GM12878 (cell line): ENCODE measurements at regions not wholly inside any gene's neighbourhood (a gene's known extent, or its start where the extent isn't known, plus 50 kb on each side); places are given as distances from the start of the nearest gene placed in this dataset.

Experiments
- ATAC-seq: fragments of 200-7000 bp; cut with Tn5 transposase; 3 replicates; pipeline ENCODE4 v1.9.1; 2020; ENCODE audit warnings: mild to moderate bottlenecking, moderate library complexity
- BruUV-seq: library from RNA; stranded (reverse); fragments of 400-500 nt; replicated peaks from 2 replicates; lab custom pipeline; 2021; lab: Mats Ljungman, UMichigan
- CTCF ChIA-PET: fragments of 300-600 bp; sonication (Branson Sonifier 250); formaldehyde crosslinking; extraction: SDS; loops from one replicate; lab custom pipeline; 2021; ENCODE audit warnings: inconsistent platforms; lab: Yijun Ruan, JAX
- POLR2A ChIA-PET: fragments of 350-600 bp; formaldehyde crosslinking; extraction: SDS; loops from one replicate; lab custom pipeline; 2021; ENCODE audit warnings: inconsistent platforms; lab: Charles Lee
- RAD21 ChIA-PET: fragments of 300-600 bp; sonication (Branson Sonifier 250); formaldehyde crosslinking; loops from one replicate; lab custom pipeline; 2023; ENCODE audit warnings: antibody characterized with exemption; ENCODE audit not compliant: unreplicated experiment; lab: Charles Lee
- SMC1A ChIA-PET: fragments of 300-600 bp; sonication (Branson Sonifier 250); formaldehyde crosslinking; loops from one replicate; lab custom pipeline; 2023; ENCODE audit not compliant: unreplicated experiment, uncharacterized antibody; lab: Charles Lee
- DNase-seq: peaks from one replicate; pipeline ENCODE4 v3.0.0-alpha.2; 2011; ENCODE audit warnings: low read depth, low spot score
- FAIRE-seq: peaks from 3 replicates; lab custom pipeline; 2011; peaks lifted over from hg19 to GRCh38; lab: Jason Lieb, UNC
- H2AFZ ChIP-seq: 2 replicates; pipeline ENCODE4 v1.6.0; 2011; ENCODE audit warnings: low read depth, low read length, control low read depth; ENCODE audit not compliant: control insufficient read depth
- H3K27ac ChIP-seq: 2 replicates; pipeline ENCODE4 v1.5.1; 2011; ENCODE audit warnings: control low read depth; ENCODE audit not compliant: control insufficient read depth, insufficient read depth
- H3K27me3 ChIP-seq, 2 experiments: replicated peaks in 1 of 2; 2 replicates each; pipeline versions ENCODE4 v1.6.0 to v1.6.1; 2011; ENCODE audit warnings: low read length in 1 of 2; ENCODE audit not compliant: control insufficient read depth in 2 of 2, insufficient read depth in 2 of 2
- H3K36me3 ChIP-seq, 2 experiments: 2 replicates each; pipeline ENCODE4 v1.5.1; 2011; ENCODE audit warnings: low read length in 1 of 2; ENCODE audit not compliant: control insufficient read depth in 2 of 2, insufficient read depth in 2 of 2
- H3K4me1 ChIP-seq: 2 replicates; pipeline ENCODE4 v1.6.1; 2011; ENCODE audit warnings: mild to moderate bottlenecking, low read length, moderate library complexity, mixed read lengths; ENCODE audit not compliant: control insufficient read depth, insufficient read depth
- H3K4me2 ChIP-seq: 2 replicates; pipeline ENCODE4 v1.6.0; 2011; ENCODE audit warnings: control low read depth; ENCODE audit not compliant: control insufficient read depth, insufficient read depth
- H3K4me3 ChIP-seq: fragments of 200-600 bp; sonication (generic); 2 replicates; pipeline ENCODE4 v1.5.1; 2016
- H3K79me2 ChIP-seq: 2 replicates; pipeline ENCODE4 v1.6.0; 2011; ENCODE audit warnings: low read length; ENCODE audit not compliant: control insufficient read depth, insufficient read depth
- H3K9ac ChIP-seq: 2 replicates; pipeline ENCODE4 v1.8.0; 2011; ENCODE audit warnings: low read length, control low read depth, mixed read lengths; ENCODE audit not compliant: control insufficient read depth, insufficient read depth
- H3K9me3 ChIP-seq: replicated peaks from 3 replicates; pipeline ENCODE4 v1.5.1; 2011; ENCODE audit warnings: mild to moderate bottlenecking, low read length; ENCODE audit not compliant: control insufficient read depth, insufficient read depth
- H4K20me1 ChIP-seq: 2 replicates; pipeline ENCODE4 v1.6.0; 2011; ENCODE audit not compliant: control insufficient read depth, insufficient read depth
- BHLHE40 ChIP-seq, 2 experiments: fragments of 450-650 bp in 1 of 2; IDR thresholded peaks; 2 replicates each; pipeline ENCODE4 v1.6.1; 2011 to 2017; ENCODE audit warnings: low read depth in 2 of 2, borderline replicate concordance in 1 of 2, improper control_type of control experiment in 1 of 2, low read length in 1 of 2, mild to moderate bottlenecking in 1 of 2
- E2F4 ChIP-seq: IDR thresholded peaks from 2 replicates; pipeline ENCODE4 v1.6.1; 2012; ENCODE audit warnings: low read depth, low read length, improper control_type of control experiment
- NFXL1 ChIP-seq: fragments of 450-650 bp; IDR thresholded peaks from 2 replicates; pipeline ENCODE4 v1.6.1; 2017; ENCODE audit warnings: antibody characterized with exemption, mild to moderate bottlenecking, borderline replicate concordance
- NKRF ChIP-seq: fragments of 450-650 bp; conservative IDR thresholded peaks from 2 replicates; pipeline ENCODE4 v1.6.1; 2017; ENCODE audit warnings: mild to moderate bottlenecking, moderate library complexity
- NR2F1 ChIP-seq: fragments of 450-650 bp; conservative IDR thresholded peaks from 2 replicates; pipeline ENCODE4 v1.6.1; 2017; ENCODE audit warnings: mild to moderate bottlenecking
- PML ChIP-seq: IDR thresholded peaks from 2 replicates; pipeline ENCODE4 v1.6.1; 2012; ENCODE audit warnings: low read length, inconsistent platforms
- RAD21 ChIP-seq: IDR thresholded peaks from 2 replicates; pipeline ENCODE4 v1.6.1; 2011; ENCODE audit warnings: mild to moderate bottlenecking, low read depth, low read length, moderate library complexity; ENCODE audit not compliant: insufficient read depth
- SIX5 ChIP-seq: IDR thresholded peaks from 2 replicates; pipeline ENCODE4 v1.6.1; 2011; ENCODE audit warnings: mild to moderate bottlenecking, low read depth, low read length, moderate library complexity; ENCODE audit not compliant: severe bottlenecking
- ZNF207 ChIP-seq: fragments of 450-650 bp; IDR thresholded peaks from 2 replicates; pipeline ENCODE4 v1.6.1; 2014; ENCODE audit warnings: antibody characterized with exemption, mild to moderate bottlenecking, borderline replicate concordance
- ZNF687 ChIP-seq: fragments of 450-650 bp; IDR thresholded peaks from 2 replicates; pipeline ENCODE4 v1.6.1; 2017; ENCODE audit warnings: mild to moderate bottlenecking, moderate library complexity
- ZZZ3 ChIP-seq: IDR thresholded peaks from 2 replicates; pipeline ENCODE4 v1.6.1; 2011; ENCODE audit warnings: low read depth; ENCODE audit not compliant: control insufficient read depth, insufficient read length
- WGBS: methylation state at CpG from one replicate; pipeline ENCODE4 v1.1.6; 2016; ENCODE audit warnings: low lambda C conversion rate; ENCODE audit not compliant: insufficient replicate concordance, insufficient coverage; ENCODE audit errors: missing lambda C conversion rate; 5-methylcytosine and 5-hydroxymethylcytosine counted together
- in situ Hi-C: fragments of 300-500 bp; cut with MboI; formaldehyde crosslinking; loops from 9 replicates; pipeline ENCODE4 v1.14.3; 2018; ENCODE audit warnings: mixed read lengths
- intact Hi-C: fragments of 100-400 bp; cut with micrococcal nuclease; formaldehyde crosslinking; loops from one replicate; pipeline ENCODE4 v1.14.2; 2022; ENCODE audit not compliant: unreplicated experiment

- RAD21 ChIA-PET = no interaction called here
- no peak for DNase-seq
Measured at GRCh38 chr11:23590596-23591308, 730.5 kb upstream of the CCDC179 start.

DNA sequence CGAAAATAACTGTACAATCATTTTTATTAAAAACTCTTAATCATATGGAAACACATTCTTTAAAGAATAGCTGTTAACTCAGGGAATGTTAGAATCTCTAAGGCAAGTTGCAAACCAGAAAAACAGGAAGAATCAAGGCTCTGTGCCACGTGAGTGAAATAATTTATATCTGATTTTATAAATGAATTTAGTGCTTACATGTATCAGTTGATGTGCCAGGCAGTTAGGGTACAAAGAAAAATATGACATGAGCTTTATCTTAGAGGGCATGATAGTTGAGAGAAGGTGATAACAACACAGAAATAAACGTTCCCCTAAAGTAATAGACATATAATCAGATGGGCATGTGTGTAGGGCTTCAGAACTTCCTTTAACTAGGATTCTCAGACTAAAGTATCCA is 734.5 kb upstream of the CCDC179 start:
- intact Hi-C loops (no loop called here), in situ Hi-C loops (no loop called here)
- H3K4me3 ChIP-seq = no peak overlapping the region
- BruUV-seq = no TSS peak
- no peaks in the 10 kb centered on the region for H3K27me3 ChIP-seq
- H3K4me2 ChIP-seq = no peak overlapping the region
- 0% methylated on average over 3 of the region's 3 CpGs for WGBS
- no peak overlapping the region for H2AFZ ChIP-seq
- H3K4me1 ChIP-seq = no peaks in the 10 kb centered on the region
- no peaks in the 10 kb centered on the region for H3K36me3 ChIP-seq
- FAIRE-seq (no peak), ATAC-seq (no peak), DNase-seq (no peak)
- ChIA-PET CTCF (no interaction called here), POLR2A (no interaction called here), SMC1A (interaction anchor here (1.5 kb wide), 1 partner anchor 14 kb away, joined by 4 read pairs; no protein-coding TSS in a partner anchor), RAD21 (no interaction called here)
- no peak overlapping the region for H3K27ac ChIP-seq
- no peaks in the 10 kb centered on the region for H3K9me3 ChIP-seq
- H4K20me1 ChIP-seq = no peaks in the 10 kb centered on the region
- H3K9ac ChIP-seq = no peak overlapping the region
- no peaks in the 10 kb centered on the region for H3K79me2 ChIP-seq
- no peak for TF ChIP-seq NKRF
- no peak for TF ChIP-seq ZNF687
- TF ChIP-seq ZNF207 = no peak

More at GRCh38 chr11:23590596-23591308, 730.5 kb upstream of the CCDC179 start:
- FAIRE-seq (no peak), ATAC-seq (no peak)
- Histone ChIP-seq H3K27ac (no peak overlapping the region), H3K4me2 (no peak overlapping the region), H3K36me3 (no peaks in the 10 kb centered on the region), H2AFZ (no peak overlapping the region), H3K9me3 (no peaks in the 10 kb centered on the region), H3K4me3 (no peak overlapping the region), H3K79me2 (no peaks in the 10 kb centered on the region), H3K9ac (no peak overlapping the region), H3K4me1 (no peaks in the 10 kb centered on the region), H3K27me3 (no peaks in the 10 kb centered on the region), H4K20me1 (no peaks in the 10 kb centered on the region)
- WGBS = 16% methylated on average over 3 of the region's 3 CpGs
- POLR2A ChIA-PET = no interaction called here
- intact Hi-C loops = no loop called here
- in situ Hi-C loops = no loop called here
- BruUV-seq = no TSS peak
- SMC1A ChIA-PET = no interaction called here
- CTCF ChIA-PET = no interaction called here
- TF ChIP-seq PML (no peak), SIX5 (no peak), E2F4 (no peak), RAD21 (no peak), ZZZ3 (no peak), NFXL1 (no peak), BHLHE40 (IDR thresholded peaks at IDR 0.05; ENCODE audit: borderline replicate concordance in 1 of 2, low read depth in 2 of 2, low read length in 1 of 2) (no peak), NR2F1 (no peak)
